ENCODE measurements at regions not wholly inside any gene's neighbourhood (a gene's known extent, or its start where the extent isn't known, plus 50 kb on each side); places are given as distances from the start of the nearest gene placed in this dataset.

- TF ChIP-seq, protein P1, sequence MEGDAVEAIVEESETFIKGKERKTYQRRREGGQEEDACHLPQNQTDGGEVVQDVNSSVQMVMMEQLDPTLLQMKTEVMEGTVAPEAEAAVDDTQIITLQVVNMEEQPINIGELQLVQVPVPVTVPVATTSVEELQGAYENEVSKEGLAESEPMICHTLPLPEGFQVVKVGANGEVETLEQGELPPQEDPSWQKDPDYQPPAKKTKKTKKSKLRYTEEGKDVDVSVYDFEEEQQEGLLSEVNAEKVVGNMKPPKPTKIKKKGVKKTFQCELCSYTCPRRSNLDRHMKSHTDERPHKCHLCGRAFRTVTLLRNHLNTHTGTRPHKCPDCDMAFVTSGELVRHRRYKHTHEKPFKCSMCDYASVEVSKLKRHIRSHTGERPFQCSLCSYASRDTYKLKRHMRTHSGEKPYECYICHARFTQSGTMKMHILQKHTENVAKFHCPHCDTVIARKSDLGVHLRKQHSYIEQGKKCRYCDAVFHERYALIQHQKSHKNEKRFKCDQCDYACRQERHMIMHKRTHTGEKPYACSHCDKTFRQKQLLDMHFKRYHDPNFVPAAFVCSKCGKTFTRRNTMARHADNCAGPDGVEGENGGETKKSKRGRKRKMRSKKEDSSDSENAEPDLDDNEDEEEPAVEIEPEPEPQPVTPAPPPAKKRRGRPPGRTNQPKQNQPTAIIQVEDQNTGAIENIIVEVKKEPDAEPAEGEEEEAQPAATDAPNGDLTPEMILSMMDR (IDR thresholded peaks at IDR 0.05; ENCODE audit: low read depth, low read length, poor library complexity, severe bottlenecking) = no peak
- TF ChIP-seq EZH2phosphoT487 (IDR thresholded peaks at IDR 0.05; ENCODE audit: borderline replicate concordance, low read length) = no peak
- Histone ChIP-seq H3F3A (ENCODE audit: control insufficient read depth, insufficient read depth) (no peaks in the 10 kb centered on the region), H3K79me2 (ENCODE audit: control insufficient read depth, low read length) (no peaks in the 10 kb centered on the region), H3K4me3 (ENCODE audit: low read length) (no peak overlapping the region), H3K27ac (ENCODE audit: low read depth, low read length) (no peak overlapping the region), H3K4me2 (ENCODE audit: low read length) (no peak overlapping the region), H4K20me1 (ENCODE audit: control insufficient read depth, insufficient read depth, low read depth, low read length) (no peaks in the 10 kb centered on the region), H3K36me3 (ENCODE audit: control insufficient read depth, low read length) (no peaks in the 10 kb centered on the region), H3K27me3 (ENCODE audit: control insufficient read depth, low read length) (no peaks in the 10 kb centered on the region), H3K9me2 (replicated peaks; ENCODE audit: control insufficient read depth, low read length) (no peaks in the 10 kb centered on the region), H3K4me1 (ENCODE audit: control insufficient read depth, low read length) (no peaks in the 10 kb centered on the region), H3K9me3 (ENCODE audit: control insufficient read depth, insufficient read depth, low read length) (no peaks in the 10 kb centered on the region)
Observed at GRCh38 chr2:220226076-220226475, 598.6 kb downstream of the SLC4A3 start.

DNA sequence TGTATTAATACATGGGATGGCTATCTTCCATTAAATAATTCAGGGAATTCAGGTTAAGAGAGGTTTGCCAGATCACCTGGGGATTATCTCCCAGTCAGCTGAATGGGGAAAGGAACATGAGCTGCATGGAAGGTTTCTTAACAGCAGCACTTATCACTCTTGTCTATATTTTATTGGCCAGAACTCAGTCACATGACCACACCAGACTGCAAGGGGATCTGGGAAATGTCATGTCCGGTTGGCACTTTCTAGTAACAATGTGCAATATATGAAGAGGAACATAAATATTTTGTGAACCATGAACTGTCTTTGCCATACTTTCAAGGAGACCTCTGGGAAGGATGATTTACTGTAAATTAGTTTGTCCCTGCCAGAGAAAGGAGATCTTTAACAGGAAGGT lies 599.1 kb downstream of the SLC4A3 start:
- Histone ChIP-seq H3K4me3 (ENCODE audit: low read length) (no peak overlapping the region), H3K4me1 (ENCODE audit: control insufficient read depth, low read length) (no peaks in the 10 kb centered on the region), H3K9me3 (ENCODE audit: control insufficient read depth, insufficient read depth, low read length) (no peaks in the 10 kb centered on the region), H4K20me1 (ENCODE audit: control insufficient read depth, insufficient read depth, low read depth, low read length) (no peaks in the 10 kb centered on the region), H3K4me2 (ENCODE audit: low read length) (no peak overlapping the region), H3F3A (ENCODE audit: control insufficient read depth, insufficient read depth) (no peaks in the 10 kb centered on the region), H3K36me3 (ENCODE audit: control insufficient read depth, low read length) (no peaks in the 10 kb centered on the region), H3K79me2 (ENCODE audit: control insufficient read depth, low read length) (no peaks in the 10 kb centered on the region), H3K9me2 (replicated peaks; ENCODE audit: control insufficient read depth, low read length) (no peaks in the 10 kb centered on the region), H3K27me3 (ENCODE audit: control insufficient read depth, low read length) (no peaks in the 10 kb centered on the region), H3K27ac (ENCODE audit: low read depth, low read length) (no peak overlapping the region)
- no peak for TF ChIP-seq EZH2phosphoT487 (IDR thresholded peaks at IDR 0.05; ENCODE audit: borderline replicate concordance, low read length)
- TF ChIP-seq, protein P1 (IDR thresholded peaks at IDR 0.05; ENCODE audit: low read depth, low read length, poor library complexity, severe bottlenecking) = no peak

DNA sequence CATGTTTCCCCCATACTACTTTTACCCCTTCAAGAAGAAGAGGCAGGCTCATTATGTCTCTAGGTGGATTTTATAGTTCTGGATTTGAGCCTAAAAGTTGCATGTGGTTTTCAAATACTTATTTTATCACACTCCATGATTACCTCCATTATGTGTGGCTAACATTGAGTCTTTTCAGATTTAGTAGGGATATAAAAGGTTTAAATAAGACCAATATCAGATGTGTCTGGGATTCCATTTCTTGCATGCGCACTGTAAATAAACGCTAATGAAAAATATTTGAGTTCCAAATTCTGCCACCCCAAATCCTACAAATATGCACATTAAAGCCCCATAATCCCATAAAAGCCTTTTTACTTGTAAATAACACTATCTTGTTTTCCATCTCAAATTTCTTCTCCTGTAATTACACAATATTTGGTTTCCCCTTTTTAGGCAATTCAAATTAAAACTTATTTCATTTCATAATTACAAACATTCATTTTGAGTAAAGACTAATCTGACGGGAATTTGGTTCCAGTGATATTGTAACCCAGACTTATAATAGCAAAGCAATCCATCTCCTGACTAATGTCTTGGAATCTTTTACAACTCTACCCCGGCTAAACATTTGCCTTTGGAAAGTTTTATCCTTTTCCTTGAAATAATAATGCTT lies 600.0 kb downstream of the SLC4A3 start:
- Histone ChIP-seq H3K27me3 (ENCODE audit: control insufficient read depth, low read length) (no peaks in the 10 kb centered on the region), H3K4me2 (ENCODE audit: low read length) (no peak overlapping the region), H3F3A (ENCODE audit: control insufficient read depth, insufficient read depth) (no peaks in the 10 kb centered on the region), H3K9me3 (ENCODE audit: control insufficient read depth, insufficient read depth, low read length) (no peaks in the 10 kb centered on the region), H3K4me1 (ENCODE audit: control insufficient read depth, low read length) (no peaks in the 10 kb centered on the region), H4K20me1 (ENCODE audit: control insufficient read depth, insufficient read depth, low read depth, low read length) (no peaks in the 10 kb centered on the region), H3K27ac (ENCODE audit: low read depth, low read length) (no peak overlapping the region), H3K4me3 (ENCODE audit: low read length) (no peak overlapping the region), H3K36me3 (ENCODE audit: control insufficient read depth, low read length) (no peaks in the 10 kb centered on the region), H3K79me2 (ENCODE audit: control insufficient read depth, low read length) (no peaks in the 10 kb centered on the region), H3K9me2 (replicated peaks; ENCODE audit: control insufficient read depth, low read length) (no peaks in the 10 kb centered on the region)
- TF ChIP-seq, protein P1 (IDR thresholded peaks at IDR 0.05; ENCODE audit: low read depth, low read length, poor library complexity, severe bottlenecking) = no peak
- no peak for TF ChIP-seq EZH2phosphoT487 (IDR thresholded peaks at IDR 0.05; ENCODE audit: borderline replicate concordance, low read length)
